H1 (cell line): ENCODE measurements at regions not wholly inside any gene's neighbourhood (a gene's known extent, or its start where the extent isn't known, plus 50 kb on each side); places are given as distances from the start of the nearest gene placed in this dataset.

Source experiments
- CHD1 ChIP-seq: IDR thresholded peaks from 2 replicates; pipeline ENCODE4 v1.6.1; 2012; ENCODE audit warnings: low read depth, low read length, improper control_type of control experiment
- E2F6 ChIP-seq: IDR thresholded peaks from 2 replicates; pipeline ENCODE4 v1.6.1; 2012; ENCODE audit warnings: inconsistent platforms
- JUN ChIP-seq: IDR thresholded peaks from 2 replicates; pipeline ENCODE4 v1.6.1; 2011; ENCODE audit warnings: low read depth, mild to moderate bottlenecking, improper control_type of control experiment, low read length
- JUND ChIP-seq: IDR thresholded peaks from 2 replicates; pipeline ENCODE4 v1.6.1; 2011; ENCODE audit warnings: mild to moderate bottlenecking, improper control_type of control experiment, low read length
- RBBP5 ChIP-seq: IDR thresholded peaks from 2 replicates; pipeline ENCODE4 v1.7.1; 2012; ENCODE audit warnings: low read depth, mild to moderate bottlenecking, inconsistent platforms, low read length, moderate library complexity, borderline replicate concordance

DNA sequence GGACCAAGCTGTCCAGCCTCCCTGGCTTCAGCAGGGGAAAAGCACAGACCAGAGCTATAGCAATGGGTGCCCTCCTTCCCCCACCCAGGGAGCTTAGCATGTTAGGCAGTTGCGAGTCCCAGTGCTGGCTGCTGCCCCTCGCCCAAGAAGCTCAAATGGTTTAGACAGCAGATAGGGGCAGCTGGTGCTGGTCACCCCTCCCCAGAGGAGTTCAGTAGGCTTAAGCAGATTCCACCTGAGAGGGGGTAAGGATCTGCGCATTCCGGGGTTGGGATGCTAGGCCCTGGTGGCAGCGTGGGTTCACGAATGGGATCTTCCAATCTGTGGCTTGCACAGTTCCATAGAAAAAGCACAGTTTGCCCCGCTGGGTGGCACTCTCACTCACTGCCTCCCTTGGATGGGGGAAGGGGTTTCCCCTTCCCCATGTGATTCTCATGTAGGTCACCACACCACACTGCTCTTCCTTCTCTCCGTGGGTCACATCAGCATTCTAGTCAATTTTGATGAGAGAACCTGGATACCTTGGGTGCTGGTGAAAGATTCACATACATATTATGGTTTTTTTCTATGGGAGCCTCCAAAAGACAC, 665.6 kb downstream of the C12orf50 start (continued):
- TF ChIP-seq CHD1 (no peak), RBBP5 (no peak), JUND (no peak), JUN (no peak), E2F6 (no peak)
